HG02885 (cell line): ENCODE measurements at regions not wholly inside any gene's neighbourhood (a gene's known extent, or its start where the extent isn't known, plus 50 kb on each side); places are given as distances from the start of the nearest gene placed in this dataset.
"Not testable (repeated sequence)": the region's sequence is repeated elsewhere in the genome, so short reads cannot be mapped to it uniquely, and the experiment has no call there.

Experiments used
- ATAC-seq: cut with Tn5 transposase; IDR thresholded peaks from one replicate; pipeline ENCODE4 v1.9.1; 2021; ENCODE audit warnings: mild to moderate bottlenecking; ENCODE audit not compliant: unreplicated experiment, poor library complexity

GRCh38 chr21:16201718-16202117, 471.9 kb downstream of the USP25 start:
- ATAC-seq = no peak

- ATAC-seq = no peak
Measured at GRCh38 chr21:16205527-16205926, 475.7 kb downstream of the USP25 start.

GRCh38 chr21:16211339-16212303, 481.8 kb downstream of the USP25 start:
- ATAC-seq = no peak

GRCh38 chr21:16213518-16213917, 483.7 kb downstream of the USP25 start:
- ATAC-seq = no peak

- no peak for ATAC-seq
Measured at GRCh38 chr21:16215193-16215592, 485.4 kb downstream of the USP25 start.

- no peak for ATAC-seq
Measured at GRCh38 chr21:16215663-16216183, 485.9 kb downstream of the USP25 start.

- no peak for ATAC-seq
Measured at GRCh38 chr21:16216288-16216962, 486.6 kb downstream of the USP25 start.

- no peak for ATAC-seq
Measured at GRCh38 chr21:16218682-16219343, 489.0 kb downstream of the USP25 start.

GRCh38 chr21:16224756-16225155, 495.0 kb downstream of the USP25 start:
- not testable (repeated sequence) for ATAC-seq

GRCh38 chr21:16239659-16240265, 510.0 kb downstream of the USP25 start:
- ATAC-seq = no peak

- ATAC-seq = no peak
Measured at GRCh38 chr21:16241016-16241415, 511.2 kb downstream of the USP25 start.

GRCh38 chr21:16241479-16241963, 511.7 kb downstream of the USP25 start:
- no peak for ATAC-seq

GRCh38 chr21:16243396-16243795, 513.6 kb downstream of the USP25 start:
- ATAC-seq = no peak

GRCh38 chr21:16248705-16249104, 518.9 kb downstream of the USP25 start:
- ATAC-seq = no peak

- ATAC-seq = no peak
Measured at GRCh38 chr21:16250273-16250672, 520.5 kb downstream of the USP25 start.

- ATAC-seq = no peak
Measured at GRCh38 chr21:16258844-16259611, 529.2 kb downstream of the USP25 start.

- ATAC-seq = no peak
Measured at GRCh38 chr21:16262091-16262490, 532.3 kb downstream of the USP25 start.

- ATAC-seq = no peak
Measured at GRCh38 chr21:16264319-16264718, 534.5 kb downstream of the USP25 start.

GRCh38 chr21:16269476-16269875, 539.7 kb downstream of the USP25 start:
- no peak for ATAC-seq
